GM18505 (cell line): ENCODE measurements at regions not wholly inside any gene's neighbourhood (a gene's known extent, or its start where the extent isn't known, plus 50 kb on each side); places are given as distances from the start of the nearest gene placed in this dataset.

Source experiments
- ATAC-seq: cut with Tn5 transposase; IDR thresholded peaks from one replicate; pipeline ENCODE4 v1.9.1; 2021; ENCODE audit not compliant: unreplicated experiment
- POLR2A ChIP-seq: IDR thresholded peaks from 4 replicates; pipeline ENCODE4 v1.6.1; 2011; ENCODE audit warnings: borderline replicate concordance; ENCODE audit not compliant: insufficient read depth, insufficient read length; ENCODE audit errors: extremely low read depth

GRCh38 chr1:38273196-38273804 lies 226.7 kb upstream of the POU3F1 start:
- ATAC-seq: no peak
- no peak for TF ChIP-seq POLR2A

DNA sequence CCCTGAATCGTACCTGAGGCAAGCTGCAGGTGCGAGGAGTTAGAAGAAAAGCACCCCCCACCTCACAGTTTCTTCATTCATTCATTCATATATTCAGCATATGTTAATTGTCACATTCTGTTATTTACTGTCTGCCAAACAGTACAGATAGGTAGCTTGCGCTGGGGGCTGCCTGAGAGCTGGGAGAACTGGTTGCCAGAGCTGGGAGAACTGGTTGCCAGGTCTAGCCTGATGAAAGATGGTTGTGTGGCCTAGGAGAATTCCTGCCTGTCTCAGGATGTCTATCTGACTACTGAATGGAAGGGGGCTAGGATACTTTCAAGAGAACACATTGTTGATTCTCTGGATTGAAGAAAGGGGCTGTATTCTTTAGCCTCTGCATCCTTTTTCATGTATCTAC lies 225.9 kb upstream of the POU3F1 start:
- ATAC-seq: no peak
- no peak for TF ChIP-seq POLR2A

DNA sequence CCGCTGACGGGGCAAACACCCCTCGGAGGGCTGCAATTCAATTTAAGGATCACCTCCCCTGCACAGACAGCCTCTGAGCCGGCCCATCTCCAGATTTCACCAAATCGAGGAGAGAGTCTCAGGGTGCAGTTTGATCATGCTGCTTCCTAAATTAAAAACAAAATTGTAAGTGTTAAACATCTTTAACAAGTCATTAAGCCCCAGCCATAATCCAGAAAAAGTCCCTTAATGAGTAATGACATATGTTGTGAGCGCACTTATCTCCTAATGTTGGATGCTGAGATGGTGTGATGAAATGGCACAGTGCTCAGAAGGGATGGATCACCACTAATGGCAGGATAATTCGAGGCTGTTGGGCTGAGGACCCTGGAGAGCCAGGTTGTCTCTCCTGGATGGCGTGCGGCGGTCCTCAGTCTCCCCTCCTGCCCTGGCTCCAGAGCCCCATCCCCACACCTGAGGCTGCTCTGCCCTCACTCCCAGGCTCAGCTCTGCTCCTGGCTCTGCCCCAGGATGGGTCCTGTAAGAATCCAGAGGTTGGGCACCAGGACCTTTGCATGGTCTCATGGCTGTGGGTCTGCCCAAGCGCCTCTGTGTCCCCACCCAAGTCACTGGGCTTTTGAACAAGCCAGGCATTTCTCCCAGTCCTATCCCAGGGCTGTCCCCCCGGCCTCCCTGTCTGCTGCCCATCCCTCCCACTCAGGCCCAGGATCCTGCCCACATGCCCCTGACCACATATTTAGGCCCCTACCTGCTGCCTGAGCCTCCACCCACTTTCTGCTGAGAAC lies 224.4 kb upstream of the POU3F1 start:
- no peak for TF ChIP-seq POLR2A
- no peak for ATAC-seq

GRCh38 chr1:38269923-38270848 lies 223.6 kb upstream of the POU3F1 start:
- TF ChIP-seq POLR2A: no peak
- ATAC-seq: no peak

GRCh38 chr1:38268226-38268625 lies 221.6 kb upstream of the POU3F1 start:
- no peak for TF ChIP-seq POLR2A
- ATAC-seq: no peak

DNA sequence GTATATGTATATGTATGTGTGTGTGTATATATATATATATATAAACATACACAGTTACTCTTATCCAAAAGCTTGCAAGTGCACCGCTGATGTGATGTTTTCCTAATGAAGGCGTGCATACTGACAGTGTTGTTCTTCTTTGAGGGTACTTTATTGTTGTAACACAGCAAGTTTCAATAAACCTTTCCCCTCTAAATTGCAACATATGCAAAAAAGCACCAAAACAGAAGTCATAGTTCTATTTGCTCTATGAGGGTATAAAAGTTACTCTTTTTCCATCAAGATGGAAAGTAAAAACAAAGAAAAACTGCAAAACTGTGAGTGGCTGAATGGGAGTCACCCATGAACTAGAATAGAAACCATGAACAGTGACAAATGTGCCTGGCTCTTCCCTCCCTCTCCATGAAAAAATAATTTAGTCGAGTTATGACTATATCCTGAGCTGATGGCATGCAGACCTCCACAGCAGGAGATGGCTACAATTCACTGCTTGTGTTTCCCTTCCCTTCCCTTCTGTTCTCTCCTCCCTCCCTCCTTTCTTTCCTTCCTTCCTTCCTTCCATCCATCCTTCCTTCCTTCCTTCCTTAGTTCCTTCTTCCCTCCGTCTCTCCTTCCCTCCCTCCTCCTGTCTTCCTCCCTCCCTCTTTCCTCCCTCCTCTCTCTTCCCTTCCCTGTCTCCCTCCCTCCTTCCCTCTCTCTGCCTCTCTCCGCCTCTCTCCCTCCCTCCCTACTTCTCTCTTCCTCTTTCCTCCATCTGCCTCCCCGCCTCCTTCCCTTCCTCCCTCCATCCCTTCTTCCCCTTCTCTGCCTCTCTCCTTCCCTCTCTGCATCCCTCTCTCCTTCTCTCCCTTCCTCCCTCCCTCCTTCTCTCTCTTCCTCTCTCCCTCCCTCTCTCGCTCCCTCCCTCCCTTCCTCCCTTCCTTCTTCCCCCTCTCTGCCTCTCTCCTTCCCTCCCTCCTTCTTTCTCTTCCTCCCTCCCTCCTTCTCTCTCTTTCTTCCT lies 220.7 kb upstream of the POU3F1 start:
- ATAC-seq: no peak
- TF ChIP-seq POLR2A: no peak

DNA sequence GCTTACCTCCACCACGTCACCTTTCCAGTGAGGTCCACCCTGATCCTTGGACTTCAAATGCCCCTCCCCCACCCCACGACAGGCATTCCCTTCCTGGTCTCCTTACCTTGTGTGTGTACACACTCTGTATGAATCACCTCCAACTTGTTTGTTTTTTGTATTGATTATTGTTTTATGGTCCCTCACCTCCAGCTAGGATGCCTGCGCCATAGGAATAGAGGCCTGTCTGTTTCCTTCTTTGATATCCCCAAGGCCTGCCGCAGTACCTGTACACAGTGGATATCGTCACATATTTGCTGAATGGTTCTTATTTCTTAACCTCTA lies 219.6 kb upstream of the POU3F1 start:
- ATAC-seq: no peak

GRCh38 chr1:38265293-38266196 lies 219.0 kb upstream of the POU3F1 start:
- no peak for ATAC-seq
- TF ChIP-seq POLR2A: no peak

More for the DNA sequence above, 219.6 kb upstream of the POU3F1 start:
- no peak for TF ChIP-seq POLR2A

- ATAC-seq: no peak
- TF ChIP-seq POLR2A: no peak
Observed at GRCh38 chr1:38263438-38263837, 216.8 kb upstream of the POU3F1 start.

DNA sequence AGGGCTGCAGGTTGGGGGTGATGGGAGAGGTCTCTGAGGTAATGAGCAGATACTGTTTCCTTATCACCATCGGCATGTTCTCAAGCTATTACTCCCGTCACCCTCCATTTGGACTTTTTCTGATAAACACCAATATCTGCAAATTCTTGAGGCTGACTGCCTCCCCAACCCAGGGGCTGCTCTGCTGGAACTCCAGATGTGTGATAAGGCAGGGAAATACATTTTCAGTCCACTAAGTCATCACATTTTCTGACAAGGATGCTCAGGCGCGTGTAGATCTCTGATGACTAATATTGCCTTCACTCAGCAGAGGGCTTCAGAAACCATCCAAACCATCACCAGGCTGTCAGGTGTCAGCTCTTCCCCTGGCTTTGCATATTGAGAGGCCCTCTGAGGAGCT lies 215.0 kb upstream of the POU3F1 start:
- no peak for TF ChIP-seq POLR2A
- ATAC-seq: no peak

- ATAC-seq: no peak
Observed at GRCh38 chr1:38258085-38258627, 211.6 kb upstream of the POU3F1 start.

More at GRCh38 chr1:38258085-38258627, 211.6 kb upstream of the POU3F1 start:
- TF ChIP-seq POLR2A: no peak
